ENCODE measurements at regions not wholly inside any gene's neighbourhood (a gene's known extent, or its start where the extent isn't known, plus 50 kb on each side); places are given as distances from the start of the nearest gene placed in this dataset.

DNA sequence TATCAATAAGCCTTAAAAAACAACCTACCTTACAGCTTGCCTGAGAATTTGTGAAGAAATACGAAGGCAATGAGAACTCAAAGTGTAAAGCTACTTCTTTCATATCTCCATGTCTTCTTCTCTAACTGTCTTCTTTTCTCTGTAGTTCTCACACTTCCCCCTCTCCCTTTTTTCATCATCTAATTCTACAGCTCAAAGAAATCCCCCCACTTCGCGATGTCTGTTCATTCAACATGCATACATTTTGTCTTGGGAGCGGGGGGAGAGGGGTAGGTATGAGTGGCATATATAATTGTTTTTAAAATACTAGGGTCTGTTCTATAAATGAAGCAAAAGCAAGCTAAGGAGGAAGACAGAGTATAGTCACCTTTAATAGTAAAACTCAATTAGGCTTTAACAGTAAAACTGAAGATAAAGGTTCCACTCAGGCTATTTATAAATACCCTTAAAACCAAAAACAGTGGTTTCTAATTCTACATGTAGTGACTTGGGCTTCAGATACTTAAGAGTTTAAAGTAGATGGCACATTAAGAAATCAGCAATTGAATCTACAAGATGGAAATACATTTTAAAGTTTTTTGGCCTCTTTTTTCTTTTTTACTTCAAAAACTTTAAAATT, 106.9 kb downstream of the KLF12 start:
- Mint-ChIP-seq H3K9me3 (peaks cover 4% of the 10 kb centered on the region), H3K27me3 (no peaks in the 10 kb centered on the region), H3K4me1 (peaks cover 77% of the 10 kb centered on the region), H3K27ac (peak overlapping the region; percentile 95), H3K36me3 (peaks cover 17% of the 10 kb centered on the region), H3K4me3 (peak overlapping the region; percentile 87)
- peak; percentile 18 for ATAC-seq

DNA sequence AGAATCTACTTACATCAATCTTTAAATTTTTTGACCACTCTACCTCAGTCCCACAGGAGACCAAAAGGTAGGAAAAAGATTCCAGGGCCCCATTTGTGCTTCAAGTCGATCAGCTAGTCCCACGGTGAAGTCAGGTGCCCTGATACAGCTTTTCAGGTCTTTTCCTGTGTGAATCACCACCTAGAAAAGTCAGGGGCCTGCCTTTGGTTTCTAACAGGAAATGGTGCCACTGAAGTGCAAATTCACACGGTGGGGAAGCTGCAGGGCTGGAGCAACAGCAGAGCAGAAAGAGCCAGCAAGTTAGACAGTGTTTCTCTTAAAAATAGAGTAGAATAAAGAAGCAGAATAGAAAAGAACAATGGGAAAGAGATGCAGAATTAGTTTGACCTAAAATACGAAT, 107.5 kb downstream of the KLF12 start:
- H3K27me3 Mint-ChIP-seq = no peaks in the 10 kb centered on the region

DNA sequence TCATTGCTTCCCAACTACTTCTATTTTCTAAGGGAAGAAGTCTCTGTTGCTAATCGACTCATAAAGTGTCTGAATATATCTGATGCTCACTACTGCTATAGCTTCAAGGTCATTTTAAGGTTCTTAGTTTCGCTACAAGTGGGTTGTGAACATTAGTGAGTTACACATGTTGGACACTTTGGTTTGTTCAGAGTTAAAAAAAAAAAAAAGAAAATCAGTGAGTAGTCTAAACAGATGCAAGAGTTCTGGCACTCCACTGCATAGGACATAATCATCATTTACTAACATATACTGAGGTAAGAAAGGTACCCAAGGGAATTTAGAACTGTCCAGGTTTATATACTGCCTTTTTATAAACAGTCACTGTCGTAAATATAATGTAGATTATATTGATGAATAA, 108.8 kb downstream of the KLF12 start:
- Mint-ChIP-seq H3K27me3 (no peaks in the 10 kb centered on the region), H3K9me3 (peaks cover 4% of the 10 kb centered on the region), H3K4me3 (no peak overlapping the region), H3K27ac (peak overlapping the region; percentile 24), H3K4me1 (peaks cover 79% of the 10 kb centered on the region), H3K36me3 (peaks cover 32% of the 10 kb centered on the region)
- ATAC-seq = no peak

More for the DNA sequence above, 107.5 kb downstream of the KLF12 start:
- Mint-ChIP-seq H3K4me1 (peaks cover 81% of the 10 kb centered on the region), H3K27ac (peak overlapping the region; percentile 95), H3K36me3 (peaks cover 22% of the 10 kb centered on the region), H3K4me3 (peak overlapping the region; percentile 87), H3K9me3 (peaks cover 4% of the 10 kb centered on the region)
- ATAC-seq = peak; percentile 95

DNA sequence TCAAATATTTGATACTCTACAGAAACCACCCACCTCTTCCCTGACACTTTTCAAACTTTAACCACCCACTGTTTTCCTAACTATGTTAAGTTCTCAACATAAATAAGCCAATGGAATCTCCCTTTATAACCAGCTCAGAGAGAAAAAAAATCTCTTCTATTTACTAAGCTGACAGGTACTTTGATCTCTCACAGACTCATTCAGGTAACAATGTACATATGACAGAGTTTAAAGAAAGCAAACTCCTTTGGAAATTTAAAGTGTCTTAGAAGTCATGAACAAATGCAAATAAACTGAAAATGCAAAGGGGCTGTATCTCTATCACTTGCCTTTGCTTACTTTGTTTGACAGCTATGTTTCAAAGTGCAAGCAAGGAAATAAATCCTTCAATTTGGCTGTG, 109.3 kb downstream of the KLF12 start:
- H3K36me3 Mint-ChIP-seq = peaks cover 36% of the 10 kb centered on the region
- peaks cover 4% of the 10 kb centered on the region for H3K9me3 Mint-ChIP-seq
- no peak overlapping the region for H3K4me3 Mint-ChIP-seq
- H3K27me3 Mint-ChIP-seq = no peaks in the 10 kb centered on the region
- peaks cover 74% of the 10 kb centered on the region for H3K4me1 Mint-ChIP-seq
- H3K27ac Mint-ChIP-seq = peak overlapping the region; percentile 24
- ATAC-seq = no peak

DNA sequence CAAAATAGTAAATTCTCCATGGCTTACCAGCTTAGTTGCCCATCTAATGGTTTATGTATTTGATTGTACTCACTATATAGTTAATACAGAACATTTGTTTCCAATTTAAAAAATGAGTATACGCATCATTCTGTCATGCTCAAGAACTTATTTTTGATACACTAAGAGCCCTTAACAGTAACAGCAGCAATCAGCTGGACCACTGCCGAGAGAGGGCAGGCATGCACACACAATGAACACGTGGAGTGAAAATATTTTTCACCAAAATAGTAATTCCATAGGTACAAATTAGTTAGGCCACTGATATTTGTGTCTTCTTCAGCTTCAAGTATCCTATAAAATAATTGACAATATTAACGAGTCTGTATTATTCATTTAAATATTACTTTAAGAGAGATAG, 109.9 kb downstream of the KLF12 start:
- no peak for ATAC-seq
- H3K36me3 Mint-ChIP-seq = peaks cover 36% of the 10 kb centered on the region
- H3K4me3 Mint-ChIP-seq = no peak overlapping the region
- H3K27me3 Mint-ChIP-seq = no peaks in the 10 kb centered on the region
- H3K27ac Mint-ChIP-seq = no peak overlapping the region
- peaks cover 69% of the 10 kb centered on the region for H3K4me1 Mint-ChIP-seq
- H3K9me3 Mint-ChIP-seq = peaks cover 4% of the 10 kb centered on the region

DNA sequence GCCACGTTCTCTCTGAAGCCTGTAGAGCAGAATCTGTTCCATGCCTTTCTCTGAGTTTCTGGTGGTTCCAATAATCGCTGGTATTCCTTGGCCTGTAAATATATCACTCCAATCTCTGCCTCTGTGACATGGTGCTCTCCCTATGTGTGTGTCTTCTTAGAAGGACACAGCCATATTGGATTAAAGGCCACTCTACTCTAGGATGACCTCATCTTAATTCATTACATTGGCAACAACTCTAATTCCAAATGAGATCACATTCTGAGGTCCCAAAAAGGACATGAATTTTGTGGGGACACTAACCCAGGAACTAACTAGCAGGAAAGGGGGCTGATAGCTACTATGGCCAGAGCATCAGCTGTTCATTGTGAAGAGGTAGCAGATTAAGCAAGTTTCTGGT, 110.7 kb downstream of the KLF12 start:
- Mint-ChIP-seq H3K27me3 (no peaks in the 10 kb centered on the region), H3K27ac (peak overlapping the region; percentile 2), H3K36me3 (peaks cover 36% of the 10 kb centered on the region), H3K4me3 (no peak overlapping the region), H3K9me3 (peaks cover 4% of the 10 kb centered on the region), H3K4me1 (peaks cover 64% of the 10 kb centered on the region)
- ATAC-seq = no peak

DNA sequence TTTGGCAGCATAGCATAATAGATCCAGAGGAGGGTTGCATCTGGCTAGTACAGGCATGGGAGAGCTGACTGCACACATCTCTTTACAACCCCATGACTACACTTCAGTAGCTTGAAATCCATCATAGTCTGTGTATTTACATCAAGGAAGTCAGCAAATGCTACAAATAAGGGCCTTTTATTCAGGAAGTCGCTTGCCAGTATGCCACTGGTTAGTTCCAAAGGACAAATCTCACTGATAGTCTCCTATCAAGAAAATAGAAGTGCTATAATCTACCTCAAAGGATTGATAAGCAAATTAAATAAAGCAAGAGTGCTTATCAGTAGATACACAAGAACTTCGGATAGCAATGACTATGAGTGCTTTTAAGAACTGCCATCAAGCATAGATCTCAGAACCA, 112.7 kb downstream of the KLF12 start:
- Mint-ChIP-seq H3K9me3 (peaks cover 4% of the 10 kb centered on the region), H3K27me3 (no peaks in the 10 kb centered on the region), H3K4me3 (no peak overlapping the region), H3K4me1 (peaks cover 52% of the 10 kb centered on the region), H3K27ac (no peak overlapping the region), H3K36me3 (peaks cover 36% of the 10 kb centered on the region)
- no peak for ATAC-seq

DNA sequence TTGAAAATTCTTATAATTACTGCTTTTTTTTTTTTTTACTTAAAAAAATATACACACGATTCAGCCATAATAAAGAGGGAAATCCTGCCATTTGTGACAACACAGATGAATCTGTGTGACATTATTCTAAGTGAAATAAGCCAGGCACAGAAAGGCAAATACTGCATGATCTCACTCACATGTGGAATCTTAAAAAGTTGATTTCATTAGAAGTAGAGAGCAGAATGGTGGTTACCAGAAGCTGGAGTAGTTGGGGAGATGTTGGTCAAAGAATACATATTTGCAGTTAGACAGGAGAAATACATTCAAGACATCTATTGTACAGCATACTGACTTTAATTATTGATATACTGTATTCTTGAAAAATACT, 116.2 kb downstream of the KLF12 start:
- Mint-ChIP-seq H3K27ac (no peak overlapping the region), H3K4me3 (no peak overlapping the region), H3K9me3 (no peaks in the 10 kb centered on the region), H3K4me1 (peaks cover 44% of the 10 kb centered on the region), H3K36me3 (peaks cover 27% of the 10 kb centered on the region), H3K27me3 (no peaks in the 10 kb centered on the region)
- no peak for ATAC-seq

DNA sequence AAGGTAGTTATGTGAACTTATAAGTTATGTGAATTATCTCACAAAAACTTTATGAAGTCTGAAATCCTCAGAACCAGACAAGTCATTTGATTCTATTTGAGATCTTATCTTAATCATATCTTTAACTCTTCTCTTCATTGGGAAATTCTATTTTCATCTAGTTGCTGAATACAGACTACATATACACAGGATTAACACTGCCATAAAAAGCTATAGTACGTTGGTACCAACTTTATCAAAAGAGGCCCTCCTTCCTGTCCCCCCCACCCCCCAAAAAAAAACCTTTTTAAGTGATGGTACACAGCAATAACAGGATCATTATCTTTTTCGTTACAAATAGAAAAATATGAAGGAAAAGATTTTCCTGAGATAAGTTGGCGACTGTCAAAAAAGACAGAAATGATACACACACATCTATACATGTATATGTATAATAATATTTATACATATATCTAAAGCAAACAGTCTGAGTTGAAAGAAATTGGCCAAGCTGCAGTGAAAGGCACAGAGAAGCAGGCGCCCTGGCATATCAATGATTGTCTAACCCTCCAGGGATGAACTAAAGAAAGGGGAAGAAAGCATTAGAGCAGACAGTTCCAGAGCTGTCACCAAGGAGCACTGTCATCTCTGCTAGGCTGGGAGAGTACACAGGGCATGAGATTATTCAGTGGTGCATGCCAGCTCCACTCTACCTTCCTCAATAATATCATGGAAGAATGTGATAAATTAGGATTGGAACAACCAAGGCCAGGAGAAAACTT, 116.7 kb downstream of the KLF12 start:
- no peak overlapping the region for H3K27ac Mint-ChIP-seq
- H3K4me1 Mint-ChIP-seq = peaks cover 38% of the 10 kb centered on the region
- H3K36me3 Mint-ChIP-seq = peaks cover 21% of the 10 kb centered on the region
- H3K4me3 Mint-ChIP-seq = no peak overlapping the region
- ATAC-seq = peak; percentile 75
- no peaks in the 10 kb centered on the region for H3K9me3 Mint-ChIP-seq
- H3K27me3 Mint-ChIP-seq = no peaks in the 10 kb centered on the region

DNA sequence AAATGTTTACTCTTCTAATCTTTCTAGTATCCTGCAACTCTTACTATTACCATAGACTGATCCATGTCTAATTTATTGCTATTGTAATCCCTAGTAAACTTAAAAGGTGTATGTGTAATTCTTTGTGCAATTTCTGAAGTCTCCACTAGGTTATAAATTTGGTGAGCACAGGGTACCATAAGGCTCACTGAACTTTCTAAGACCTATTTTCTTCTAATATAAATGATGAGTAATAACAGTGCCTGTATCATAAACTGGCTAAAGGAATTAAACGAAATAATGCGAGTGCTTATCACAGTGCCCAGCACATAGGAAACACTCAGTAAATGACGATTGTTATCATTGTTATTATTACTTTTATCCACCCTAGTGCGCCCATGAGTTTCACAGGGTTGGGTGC, 119.1 kb downstream of the KLF12 start:
- H3K9me3 Mint-ChIP-seq = no peaks in the 10 kb centered on the region

DNA sequence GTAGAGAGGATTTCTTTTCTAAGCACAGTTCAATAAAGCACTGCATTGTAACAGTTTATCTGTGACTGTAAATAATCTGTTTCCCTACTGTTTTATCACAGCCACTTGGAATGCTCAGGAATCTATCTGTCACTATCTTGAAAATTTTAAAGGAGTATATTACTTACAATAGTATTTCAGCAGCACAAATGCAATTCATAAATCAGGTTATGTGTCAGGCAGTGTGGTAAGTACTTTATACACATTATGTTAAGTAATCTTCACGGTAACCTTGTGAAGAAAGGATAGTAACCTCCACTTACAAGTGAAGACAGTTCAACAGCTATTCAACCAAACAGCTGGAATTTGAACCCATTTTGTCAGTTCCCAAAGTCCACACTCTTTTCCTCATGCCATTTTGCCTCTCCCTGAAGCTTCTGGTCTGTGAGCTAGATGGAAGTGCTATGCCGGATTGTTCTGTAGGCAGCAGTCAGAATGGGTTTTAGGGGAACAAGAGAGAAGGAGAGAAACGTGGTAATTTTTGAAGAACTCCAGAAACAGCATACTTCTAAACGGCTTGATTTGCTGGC, 125.0 kb downstream of the KLF12 start:
- no peak overlapping the region for H3K27ac Mint-ChIP-seq

More for the DNA sequence above, 119.1 kb downstream of the KLF12 start:
- ATAC-seq = no peak
- H3K4me3 Mint-ChIP-seq = no peak overlapping the region
- no peak overlapping the region for H3K27ac Mint-ChIP-seq
- no peaks in the 10 kb centered on the region for H3K27me3 Mint-ChIP-seq
- H3K4me1 Mint-ChIP-seq = peaks cover 23% of the 10 kb centered on the region
- H3K36me3 Mint-ChIP-seq = peaks cover 1% of the 10 kb centered on the region

DNA sequence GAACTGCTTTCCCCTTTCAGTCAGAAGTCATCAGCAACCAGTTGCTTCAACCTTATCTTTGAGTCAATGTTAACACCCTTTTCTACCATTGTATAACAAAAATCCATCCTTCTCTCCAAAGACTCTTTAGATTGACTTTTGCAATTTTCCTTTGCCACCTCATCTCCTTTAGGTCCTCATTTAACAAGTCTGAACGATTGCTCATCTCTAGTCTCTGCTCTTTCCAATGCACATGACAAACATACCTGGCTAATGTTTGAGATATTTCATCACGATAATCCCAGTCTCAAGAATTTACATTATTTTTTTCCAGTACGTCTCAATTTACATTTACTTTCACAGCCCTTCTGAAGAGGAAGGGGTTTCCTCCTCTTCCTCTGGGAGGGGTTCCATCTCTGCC, 127.5 kb downstream of the KLF12 start:
- no peaks in the 10 kb centered on the region for H3K27me3 Mint-ChIP-seq
- H3K4me3 Mint-ChIP-seq = no peak overlapping the region
- H3K9me3 Mint-ChIP-seq = no peaks in the 10 kb centered on the region
- peaks cover 25% of the 10 kb centered on the region for H3K4me1 Mint-ChIP-seq
- H3K27ac Mint-ChIP-seq = peak overlapping the region; percentile 15
- ATAC-seq = no peak
- H3K36me3 Mint-ChIP-seq = peaks cover 13% of the 10 kb centered on the region

More for the DNA sequence above, 125.0 kb downstream of the KLF12 start:
- H3K4me3 Mint-ChIP-seq = no peak overlapping the region
- H3K27me3 Mint-ChIP-seq = no peaks in the 10 kb centered on the region
- H3K36me3 Mint-ChIP-seq = peaks cover 13% of the 10 kb centered on the region
- ATAC-seq = no peak
- H3K9me3 Mint-ChIP-seq = no peaks in the 10 kb centered on the region
- H3K4me1 Mint-ChIP-seq = peaks cover 25% of the 10 kb centered on the region

DNA sequence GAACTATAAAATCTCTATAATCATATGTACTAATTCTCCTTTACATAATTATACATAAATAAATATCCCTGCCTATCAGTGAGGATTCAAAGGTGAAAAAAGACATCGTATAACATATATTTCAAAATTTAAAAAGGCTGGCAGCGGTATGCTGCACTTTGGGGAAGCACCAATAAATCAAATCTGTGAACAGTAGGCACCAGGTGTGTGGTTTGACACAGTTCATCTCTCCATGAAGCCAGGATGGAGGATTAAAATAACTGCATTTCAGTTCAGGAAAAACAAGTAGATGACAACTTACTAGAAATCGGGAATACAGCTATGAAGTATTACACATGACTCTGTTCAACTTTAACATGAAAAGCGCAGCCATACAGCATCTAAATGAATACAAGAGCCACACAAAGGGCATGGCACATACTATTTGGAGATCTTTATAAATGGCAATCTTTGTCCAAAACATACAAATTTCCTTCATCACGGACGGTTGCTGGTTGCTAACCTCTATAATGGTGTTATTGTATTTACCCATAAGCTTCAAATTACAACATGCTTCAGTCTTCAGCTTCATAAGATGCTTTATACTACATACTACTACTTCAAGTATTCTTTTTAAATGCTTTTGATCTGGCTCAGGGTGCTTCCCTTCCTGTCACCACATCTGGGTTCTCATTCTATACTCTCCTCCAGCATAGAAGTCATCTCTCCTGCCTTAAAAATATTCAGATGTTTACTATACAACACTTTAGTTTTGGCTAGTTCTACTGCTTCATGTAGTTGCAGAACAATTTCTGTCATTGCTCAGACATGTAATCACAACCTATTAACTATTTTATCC, 128.7 kb downstream of the KLF12 start:
- Mint-ChIP-seq H3K9me3 (no peaks in the 10 kb centered on the region), H3K4me1 (peaks cover 31% of the 10 kb centered on the region), H3K27me3 (no peaks in the 10 kb centered on the region), H3K27ac (no peak overlapping the region), H3K4me3 (no peak overlapping the region), H3K36me3 (peaks cover 13% of the 10 kb centered on the region)
- no peak for ATAC-seq

DNA sequence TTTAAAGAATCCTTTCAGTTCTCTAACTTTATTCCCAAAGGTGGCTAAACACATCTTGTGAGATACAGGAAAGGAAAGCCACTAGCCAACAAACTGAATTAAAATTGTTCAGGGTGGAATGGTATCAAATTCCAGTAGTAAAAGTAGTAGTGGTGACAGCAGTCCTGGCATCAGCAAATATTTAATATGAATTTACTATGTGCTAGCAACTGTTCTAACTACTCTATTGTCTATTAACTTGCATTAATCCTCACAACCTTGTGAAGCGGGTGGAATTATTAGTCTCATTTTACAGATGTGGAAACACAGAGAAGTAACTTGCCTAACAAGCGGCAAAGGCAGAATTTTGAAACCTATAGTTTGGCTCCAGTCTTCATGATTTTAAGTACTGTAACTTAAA, 130.1 kb downstream of the KLF12 start:
- peaks cover 8% of the 10 kb centered on the region for H3K36me3 Mint-ChIP-seq
- peaks cover 44% of the 10 kb centered on the region for H3K4me1 Mint-ChIP-seq
- no peak overlapping the region for H3K27ac Mint-ChIP-seq
- H3K27me3 Mint-ChIP-seq = no peaks in the 10 kb centered on the region
- no peak overlapping the region for H3K4me3 Mint-ChIP-seq
- H3K9me3 Mint-ChIP-seq = no peaks in the 10 kb centered on the region
- ATAC-seq = no peak

DNA sequence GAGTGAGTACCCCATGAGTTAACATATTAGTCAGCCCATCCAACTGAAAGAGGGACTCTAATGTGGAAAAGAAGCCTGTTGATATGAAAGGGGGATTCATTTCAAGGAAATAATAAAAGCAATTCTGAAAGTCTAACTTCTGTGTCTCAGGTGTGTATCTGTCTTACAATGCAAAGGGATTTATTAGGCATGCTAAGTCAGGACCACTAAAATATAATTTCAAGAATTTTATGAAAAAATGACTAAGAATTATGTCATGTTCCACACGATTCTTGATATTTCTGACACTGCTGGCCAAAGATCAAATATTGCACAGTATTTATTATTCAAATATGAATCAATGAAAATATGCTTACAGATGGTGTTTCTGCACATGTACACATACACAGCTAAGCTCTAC, 130.8 kb downstream of the KLF12 start:
- Mint-ChIP-seq H3K4me3 (no peak overlapping the region), H3K4me1 (peaks cover 47% of the 10 kb centered on the region), H3K27ac (no peak overlapping the region), H3K27me3 (no peaks in the 10 kb centered on the region), H3K36me3 (peaks cover 5% of the 10 kb centered on the region), H3K9me3 (no peaks in the 10 kb centered on the region)
- ATAC-seq = no peak

All from stimulated activated memory B cell treated with anti-CD40 and anti-IgM and Interleukin-4, amounts not matched to agents 10 μg/mL and 1 μg/mL and 100 μg/mL, for 72 hours (primary cell).